ENCODE measurements at regions not wholly inside any gene's neighbourhood (a gene's known extent, or its start where the extent isn't known, plus 50 kb on each side); places are given as distances from the start of the nearest gene placed in this dataset.

- Histone ChIP-seq H3K27ac (no peak overlapping the region), H3K9me3 (no peaks in the 10 kb centered on the region), H3K36me3 (no peaks in the 10 kb centered on the region), H3K4me1 (ENCODE audit: insufficient read depth) (no peaks in the 10 kb centered on the region), H3K4me3 (no peak overlapping the region), H3K27me3 (no peaks in the 10 kb centered on the region)
- DNase-seq = no peak
- intact Hi-C loops (cut with DNase I) = no loop called here
- 60 to 88% (median 75%) methylated on average over 3 of the region's 3 CpGs for WGBS, 3 donors
- no peak for TF ChIP-seq EP300 (IDR thresholded peaks at IDR 0.05)
- TF ChIP-seq POLR2A (IDR thresholded peaks at IDR 0.05) = no peak
- no peak for TF ChIP-seq CTCF (IDR thresholded peaks at IDR 0.05)
Observed at GRCh38 chr1:95572962-95573361, 339.0 kb downstream of the RWDD3 start.

- TF ChIP-seq EP300 (IDR thresholded peaks at IDR 0.05) (no peak), CTCF (IDR thresholded peaks at IDR 0.05) (no peak), POLR2A (IDR thresholded peaks at IDR 0.05) (no peak)
- intact Hi-C loops (cut with DNase I) = no loop called here
- Histone ChIP-seq H3K27ac (no peak overlapping the region), H3K9me3 (no peaks in the 10 kb centered on the region), H3K4me1 (ENCODE audit: insufficient read depth) (no peaks in the 10 kb centered on the region), H3K27me3 (no peaks in the 10 kb centered on the region), H3K36me3 (no peaks in the 10 kb centered on the region), H3K4me3 (no peak overlapping the region)
- no peak for DNase-seq
- 88 to 90% (median 89%) methylated on average over 3 of the region's 3 CpGs for whole genome bisulfite sequencing, 3 donors
Observed at GRCh38 chr1:95575291-95575690, 341.3 kb downstream of the RWDD3 start.

GRCh38 chr1:95578462-95578861 lies 344.5 kb downstream of the RWDD3 start:
- TF ChIP-seq CTCF (IDR thresholded peaks at IDR 0.05) = no peak
- TF ChIP-seq EP300 (IDR thresholded peaks at IDR 0.05) = no peak
- TF ChIP-seq POLR2A (IDR thresholded peaks at IDR 0.05) = no peak
- no peaks in the 10 kb centered on the region for H3K4me1 ChIP-seq (ENCODE audit: insufficient read depth)
- H3K27ac ChIP-seq = no peak overlapping the region
- H3K4me3 ChIP-seq = no peak overlapping the region
- no peaks in the 10 kb centered on the region for H3K27me3 ChIP-seq
- 63 to 67% (median 66%) methylated on average over 3 of the region's 3 CpGs for WGBS, 3 donors
- no peaks in the 10 kb centered on the region for H3K36me3 ChIP-seq
- intact Hi-C loops (cut with DNase I) = no loop called here
- no peak for DNase-seq
- H3K9me3 ChIP-seq = no peaks in the 10 kb centered on the region

- Histone ChIP-seq H3K27ac (no peak overlapping the region), H3K27me3 (no peaks in the 10 kb centered on the region), H3K36me3 (no peaks in the 10 kb centered on the region), H3K9me3 (no peaks in the 10 kb centered on the region), H3K4me3 (no peak overlapping the region), H3K4me1 (ENCODE audit: insufficient read depth) (no peaks in the 10 kb centered on the region)
- intact Hi-C loops (cut with DNase I) = no loop called here
- 89 to 100% (median 93%) methylated on average over 1 of the region's 1 CpG for WGBS, 3 donors
- TF ChIP-seq POLR2A (IDR thresholded peaks at IDR 0.05) (no peak), EP300 (IDR thresholded peaks at IDR 0.05) (no peak), CTCF (IDR thresholded peaks at IDR 0.05) (no peak)
- no peak for DNase-seq
Observed at GRCh38 chr1:95582191-95582590, 348.2 kb downstream of the RWDD3 start.

GRCh38 chr1:95582746-95583145 lies 348.7 kb downstream of the RWDD3 start:
- 56 to 64% (median 61%) methylated on average over 4 of the region's 4 CpGs for WGBS, 3 donors
- no peak for TF ChIP-seq EP300 (IDR thresholded peaks at IDR 0.05)
- TF ChIP-seq CTCF (IDR thresholded peaks at IDR 0.05) = no peak
- no peak for TF ChIP-seq POLR2A (IDR thresholded peaks at IDR 0.05)

More at GRCh38 chr1:95582746-95583145, 348.7 kb downstream of the RWDD3 start:
- Histone ChIP-seq H3K9me3 (no peaks in the 10 kb centered on the region), H3K4me3 (no peak overlapping the region), H3K36me3 (no peaks in the 10 kb centered on the region), H3K27ac (no peak overlapping the region), H3K27me3 (no peaks in the 10 kb centered on the region), H3K4me1 (ENCODE audit: insufficient read depth) (no peaks in the 10 kb centered on the region)
- DNase-seq = no peak
- intact Hi-C loops (cut with DNase I) = no loop called here
